Nephron (organoid): ENCODE measurements at regions not wholly inside any gene's neighbourhood (a gene's known extent, or its start where the extent isn't known, plus 50 kb on each side); places are given as distances from the start of the nearest gene placed in this dataset.
"Not testable (repeated sequence)": the region's sequence is repeated elsewhere in the genome, so short reads cannot be mapped to it uniquely, and the experiment has no call there.

Experiments
- H3K27ac Mint-ChIP-seq, 3 experiments: 2 replicates each; pipeline ENCODE4 v1.8.0; 2020; ENCODE audit warnings: mixed read lengths in 3 of 3, mild to moderate bottlenecking in 2 of 3, moderate library complexity in 1 of 3
- H3K27me3 Mint-ChIP-seq: 2 replicates; pipeline ENCODE4 v1.8.0; 2021; ENCODE audit warnings: low read depth, mild to moderate bottlenecking, moderate library complexity, mixed read lengths
- H3K36me3 Mint-ChIP-seq: 2 replicates; pipeline ENCODE4 v1.8.0; 2020; ENCODE audit warnings: low read depth, mixed read lengths
- H3K4me1 Mint-ChIP-seq: 2 replicates; pipeline ENCODE4 v1.8.0; 2020; ENCODE audit warnings: mixed read lengths
- H3K4me3 Mint-ChIP-seq, 3 experiments: 2 replicates each; pipeline ENCODE4 v1.8.0; 2020; ENCODE audit warnings: mild to moderate bottlenecking in 3 of 3, mixed read lengths in 3 of 3, moderate library complexity in 2 of 3
- H3K9me3 Mint-ChIP-seq: 2 replicates; pipeline ENCODE4 v1.8.0; 2020; ENCODE audit warnings: mixed read lengths
- CTCF ChIP-seq, 3 experiments: fragments of 200-600 bp; sonication (generic); IDR thresholded peaks; one replicate each; pipeline ENCODE4 v1.5.0; 2021; ENCODE audit warnings: antibody characterized with exemption in 3 of 3; ENCODE audit not compliant: unreplicated experiment in 3 of 3

GRCh38 chrX:4627414-4627813 lies 914.0 kb upstream of the PRKX start:
- TF ChIP-seq CTCF (IDR thresholded peaks at IDR 0.05; ENCODE audit: unreplicated experiment in 3 of 3) = no peak
- H3K4me1 Mint-ChIP-seq = no peaks in the 10 kb centered on the region
- no peak overlapping the region for H3K27ac Mint-ChIP-seq
- H3K36me3 Mint-ChIP-seq = no peaks in the 10 kb centered on the region
- H3K4me3 Mint-ChIP-seq = no peak overlapping the region
- peaks cover 2% of the 10 kb centered on the region for H3K9me3 Mint-ChIP-seq
- H3K27me3 Mint-ChIP-seq = no peaks in the 10 kb centered on the region

- H3K27me3 Mint-ChIP-seq = no peaks in the 10 kb centered on the region
- H3K27ac Mint-ChIP-seq = no peak overlapping the region
- no peak overlapping the region for H3K4me3 Mint-ChIP-seq
- no peak for TF ChIP-seq CTCF (IDR thresholded peaks at IDR 0.05; ENCODE audit: unreplicated experiment in 3 of 3)
- no peaks in the 10 kb centered on the region for H3K36me3 Mint-ChIP-seq
- peaks cover 6% of the 10 kb centered on the region for H3K4me1 Mint-ChIP-seq
- H3K9me3 Mint-ChIP-seq = peaks cover 4% of the 10 kb centered on the region
Measured at GRCh38 chrX:4622486-4623167, 909.2 kb upstream of the PRKX start.

GRCh38 chrX:4613651-4614050 lies 900.2 kb upstream of the PRKX start:
- not testable (repeated sequence) for H3K4me3 Mint-ChIP-seq, H3K4me1 Mint-ChIP-seq, H3K27me3 Mint-ChIP-seq, H3K9me3 Mint-ChIP-seq, H3K36me3 Mint-ChIP-seq, H3K27ac Mint-ChIP-seq

GRCh38 chrX:4588893-4589292 lies 875.4 kb upstream of the PRKX start:
- Mint-ChIP-seq H3K36me3 (no peaks in the 10 kb centered on the region), H3K4me1 (peaks cover 15% of the 10 kb centered on the region), H3K27me3 (no peaks in the 10 kb centered on the region), H3K9me3 (no peaks in the 10 kb centered on the region), H3K27ac (peak overlapping the region in 1 of 3 experiments; percentile 50), H3K4me3 (no peak overlapping the region)
- no peak for TF ChIP-seq CTCF (IDR thresholded peaks at IDR 0.05; ENCODE audit: unreplicated experiment in 3 of 3)

- Mint-ChIP-seq H3K36me3 (no peaks in the 10 kb centered on the region), H3K9me3 (no peaks in the 10 kb centered on the region), H3K27me3 (no peaks in the 10 kb centered on the region)
Measured at GRCh38 chrX:4588466-4588865, 875.0 kb upstream of the PRKX start.

GRCh38 chrX:4588056-4588455 lies 874.6 kb upstream of the PRKX start:
- no peaks in the 10 kb centered on the region for H3K27me3 Mint-ChIP-seq
- no peaks in the 10 kb centered on the region for H3K9me3 Mint-ChIP-seq
- H3K4me3 Mint-ChIP-seq = no peak overlapping the region
- H3K27ac Mint-ChIP-seq = peak overlapping the region in 1 of 3 experiments; percentile 50
- H3K4me1 Mint-ChIP-seq = peaks cover 15% of the 10 kb centered on the region
- TF ChIP-seq CTCF (IDR thresholded peaks at IDR 0.05; ENCODE audit: unreplicated experiment in 3 of 3) = no peak
- H3K36me3 Mint-ChIP-seq = no peaks in the 10 kb centered on the region

More at GRCh38 chrX:4588466-4588865, 875.0 kb upstream of the PRKX start:
- Mint-ChIP-seq H3K4me3 (no peak overlapping the region), H3K27ac (peak overlapping the region in 1 of 3 experiments; percentile 50), H3K4me1 (peaks cover 15% of the 10 kb centered on the region)
- TF ChIP-seq CTCF (IDR thresholded peaks at IDR 0.05; ENCODE audit: unreplicated experiment in 3 of 3) = no peak
